SK-N-SH (cell line): ENCODE measurements at regions not wholly inside any gene's neighbourhood (a gene's known extent, or its start where the extent isn't known, plus 50 kb on each side); places are given as distances from the start of the nearest gene placed in this dataset.

ENCODE experiments used
- CTCF ChIA-PET: fragments of 300-600, 350-600 bp; formaldehyde crosslinking; extraction: SDS; loops from one replicate; lab custom pipeline; 2021; lab: Yijun Ruan, JAX
- POLR2A ChIA-PET: fragments of 350-600 bp; sonication (Branson Sonifier 250); formaldehyde crosslinking; extraction: SDS; loops from one replicate; lab custom pipeline; 2020; ENCODE audit warnings: antibody characterized with exemption, inconsistent platforms; lab: Yijun Ruan, JAX
- DNase-seq: peaks from one replicate; pipeline ENCODE4 v3.0.0; 2012
- H2AFZ ChIP-seq: fragments of 200-600 bp; sonication (generic); 2 replicates; pipeline ENCODE4 v1.8.1; 2016; ENCODE audit warnings: antibody characterized with exemption, mild to moderate bottlenecking, low read depth
- H3F3A ChIP-seq: fragments of 200-600 bp; sonication (generic); replicated peaks from 2 replicates; pipeline ENCODE3; 2016; ENCODE audit warnings: antibody characterized with exemption, mild to moderate bottlenecking; ENCODE audit not compliant: insufficient read depth
- H3K27ac ChIP-seq, 2 experiments: fragments of 200-500 bp in 1 of 2; fragments of 200-600 bp in 1 of 2; sonication (Bioruptor generic) in 1 of 2; sonication (generic), shearing (Covaris generic) in 1 of 2; 2 replicates each; pipeline versions ENCODE4 v1.5.1 to v1.6.1; 2014 to 2016; ENCODE audit warnings: low read depth in 2 of 2, inconsistent platforms in 1 of 2, low read length in 1 of 2, mild to moderate bottlenecking in 1 of 2, mixed read lengths in 1 of 2
- H3K27me3 ChIP-seq: fragments of 200-600 bp; sonication (generic), shearing (Covaris generic); 2 replicates; pipeline ENCODE4 v1.6.1; 2016; ENCODE audit warnings: mixed run types; ENCODE audit not compliant: insufficient read depth
- H3K36me3 ChIP-seq, 2 experiments: fragments of 200-500 bp in 1 of 2; fragments of 200-600 bp in 1 of 2; sonication (Bioruptor generic) in 1 of 2; sonication (generic) in 1 of 2; replicated peaks in 1 of 2; 2 replicates each; pipeline versions ENCODE3 to v1.5.1; 2014 to 2016; ENCODE audit warnings: low read length in 1 of 2, mild to moderate bottlenecking in 1 of 2; ENCODE audit not compliant: insufficient read depth in 2 of 2, control insufficient read depth in 1 of 2
- H3K4me1 ChIP-seq, 2 experiments: fragments of 200-500 bp in 1 of 2; fragments of 200-600 bp in 1 of 2; sonication (Bioruptor generic) in 1 of 2; sonication (generic), shearing (Covaris generic) in 1 of 2; 2 replicates each; pipeline versions ENCODE4 v1.5.1 to v1.6.1; 2014 to 2016; ENCODE audit warnings: low read depth in 1 of 2, low read length in 1 of 2, mixed run types in 1 of 2; ENCODE audit not compliant: insufficient read depth in 2 of 2, control insufficient read depth in 1 of 2
- H3K4me2 ChIP-seq: fragments of 200-600 bp; sonication (generic), shearing (Covaris generic); 2 replicates; pipeline ENCODE4 v1.6.1; 2017; ENCODE audit warnings: mixed run types
- H3K4me3 ChIP-seq, 2 experiments: fragments of 200-500 bp in 1 of 2; fragments of 200-600 bp in 1 of 2; sonication (Bioruptor generic) in 1 of 2; sonication (generic), shearing (Covaris generic) in 1 of 2; 2 replicates each; pipeline versions ENCODE4 v1.5.1 to v1.8.1; 2014 to 2016; ENCODE audit warnings: low read depth in 2 of 2, inconsistent platforms in 1 of 2, low read length in 1 of 2, mild to moderate bottlenecking in 1 of 2, mixed read lengths in 1 of 2, moderate library complexity in 1 of 2
- H3K79me2 ChIP-seq: fragments of 200-600 bp; sonication (generic); 2 replicates; pipeline ENCODE4 v1.8.1; 2017; ENCODE audit warnings: mild to moderate bottlenecking; ENCODE audit not compliant: insufficient read depth
- H3K9ac ChIP-seq: fragments of 200-600 bp; sonication (generic); 2 replicates; pipeline ENCODE4 v1.6.1; 2017; ENCODE audit warnings: mixed run types
- H3K9me2 ChIP-seq: fragments of 200-600 bp; sonication (generic); 2 replicates; pipeline ENCODE4 v1.6.1; 2017; ENCODE audit warnings: mixed run types
- H3K9me3 ChIP-seq: fragments of 200-600 bp; sonication (generic); 2 replicates; pipeline ENCODE4 v1.6.1; 2017; ENCODE audit warnings: mixed run types, mild to moderate bottlenecking, moderate library complexity
- H4K20me1 ChIP-seq: fragments of 200-600 bp; sonication (generic); 2 replicates; pipeline ENCODE4 v1.6.1; 2017; ENCODE audit warnings: mild to moderate bottlenecking, mixed run types; ENCODE audit not compliant: insufficient read depth
- ELF1 ChIP-seq: IDR thresholded peaks from 2 replicates; pipeline ENCODE4 v1.4.0; 2012
- EP300 ChIP-seq, 2 experiments: IDR thresholded peaks; 2 replicates each; pipeline versions ENCODE4 v1.4.0 to v1.6.1; 2012; ENCODE audit warnings: borderline replicate concordance in 1 of 2, low read depth in 1 of 2, low read length in 1 of 2
- EZH2phosphoT487 ChIP-seq: fragments of 200-600 bp; sonication (generic); IDR thresholded peaks from 2 replicates; pipeline ENCODE4 v1.6.1; 2017; ENCODE audit warnings: low read depth, mixed run types, mild to moderate bottlenecking, antibody characterized with exemption, moderate library complexity, borderline replicate concordance
- FOSL2 ChIP-seq: IDR thresholded peaks from 2 replicates; pipeline ENCODE4 v1.4.0; 2012; ENCODE audit warnings: low read depth, mild to moderate bottlenecking, moderate library complexity, borderline replicate concordance
- FOXM1 ChIP-seq: IDR thresholded peaks from 2 replicates; pipeline ENCODE4 v1.4.0; 2012; ENCODE audit warnings: low read depth, mild to moderate bottlenecking
- MEF2A ChIP-seq: IDR thresholded peaks from 2 replicates; pipeline ENCODE4 v1.4.0; 2012; ENCODE audit warnings: low read depth, borderline replicate concordance
- MXI1 ChIP-seq: IDR thresholded peaks from 2 replicates; pipeline ENCODE4 v1.6.1; 2012; ENCODE audit warnings: mild to moderate bottlenecking, low read depth, low read length, improper control_type of control experiment
- NFIC ChIP-seq: IDR thresholded peaks from 2 replicates; pipeline ENCODE4 v1.4.0; 2012; ENCODE audit warnings: borderline replicate concordance
- RCOR1 ChIP-seq: fragments of 150-350 bp; IDR thresholded peaks from 2 replicates; pipeline ENCODE4 v1.6.1; 2017; ENCODE audit warnings: antibody characterized with exemption, low read length
- RFX5 ChIP-seq: IDR thresholded peaks from 2 replicates; pipeline ENCODE4 v1.6.1; 2012; ENCODE audit warnings: mild to moderate bottlenecking, improper control_type of control experiment, low read length
- SIN3A ChIP-seq: IDR thresholded peaks from 2 replicates; pipeline ENCODE4 v1.6.1; 2012; ENCODE audit warnings: low read depth, mild to moderate bottlenecking, low read length, moderate library complexity, borderline replicate concordance
- SMC3 ChIP-seq: IDR thresholded peaks from 2 replicates; pipeline ENCODE4 v1.6.1; 2012; ENCODE audit warnings: low read depth, low read length, improper control_type of control experiment
- TEAD4 ChIP-seq: IDR thresholded peaks from 2 replicates; pipeline ENCODE4 v1.4.0; 2012; ENCODE audit warnings: mild to moderate bottlenecking, borderline replicate concordance; ENCODE audit not compliant: insufficient read depth
- WGBS: methylation state at CpG from one replicate; pipeline ENCODE4 v1.1.6; 2017; ENCODE audit warnings: low lambda C conversion rate; 5-methylcytosine and 5-hydroxymethylcytosine counted together
- TF ChIP-seq, protein P1 (sequence below): IDR thresholded peaks from 2 replicates; pipeline ENCODE4 v1.4.0; 2012; ENCODE audit warnings: low read depth
- TF ChIP-seq, protein P2 (sequence below): IDR thresholded peaks from 2 replicates; pipeline ENCODE4 v1.4.0; 2012; ENCODE audit warnings: low read depth, borderline replicate concordance
- TF ChIP-seq, protein P3 (sequence below): fragments of 150-350 bp; IDR thresholded peaks from 2 replicates; pipeline ENCODE4 v1.6.1; 2016; ENCODE audit warnings: mild to moderate bottlenecking, low read depth, low read length
- TF ChIP-seq, protein P4 (sequence below): fragments of 200-600 bp; sonication (generic); IDR thresholded peaks from 2 replicates; pipeline ENCODE4 v1.6.1; 2017; ENCODE audit warnings: antibody characterized with exemption, mild to moderate bottlenecking, moderate library complexity

DNA sequence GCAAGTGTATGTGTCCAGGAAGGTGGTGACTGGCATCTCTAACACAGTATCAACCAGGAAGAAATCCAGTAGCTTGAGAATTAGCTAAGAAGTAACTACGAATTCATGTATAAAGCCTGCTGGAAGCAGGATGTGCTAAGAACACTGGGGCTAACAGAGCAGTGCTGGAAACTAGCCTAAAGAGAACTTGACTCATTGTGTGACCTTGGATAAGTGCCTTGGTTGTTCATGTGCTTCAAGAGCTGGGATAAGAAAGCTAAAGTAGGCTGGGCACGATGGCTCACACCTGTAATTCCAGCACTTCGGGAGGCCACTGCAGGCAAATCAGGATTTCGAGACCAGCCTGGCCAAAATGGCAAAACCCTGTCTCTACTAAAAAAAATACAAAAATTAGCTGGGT is 186.9 kb downstream of the RRAGC start:
- H3K36me3 ChIP-seq, result no peaks in the 10 kb centered on the region
- no peak overlapping the region for H2AFZ ChIP-seq
- no peak overlapping the region for H3K4me2 ChIP-seq
- no peak overlapping the region for H3K9ac ChIP-seq
- no peak overlapping the region for H3K27ac ChIP-seq
- no peak for DNase-seq
- H4K20me1 ChIP-seq, result no peaks in the 10 kb centered on the region
- no peak overlapping the region for H3K4me3 ChIP-seq
- H3K9me3 ChIP-seq, result no peaks in the 10 kb centered on the region
- no peaks in the 10 kb centered on the region; the same call in 1 of the 2 replicates for H3K27me3 ChIP-seq
- WGBS, result 3% methylated on average over 4 of the region's 4 CpGs
- POLR2A ChIA-PET, result no interaction called here
- CTCF ChIA-PET, result interaction anchor here (1.2 kb wide), 1 partner anchor 647 kb away, joined by 3 read pairs; no protein-coding TSS in a partner anchor
- no peaks in the 10 kb centered on the region for H3K9me2 ChIP-seq
- no peaks in the 10 kb centered on the region for H3K4me1 ChIP-seq
- H3K79me2 ChIP-seq, result no peaks in the 10 kb centered on the region
- no peaks in the 10 kb centered on the region for H3F3A ChIP-seq
- TF ChIP-seq MEF2A, result no peak
- no peak for TF ChIP-seq SIN3A
- TF ChIP-seq RCOR1, result no peak
- TF ChIP-seq, protein P1, sequence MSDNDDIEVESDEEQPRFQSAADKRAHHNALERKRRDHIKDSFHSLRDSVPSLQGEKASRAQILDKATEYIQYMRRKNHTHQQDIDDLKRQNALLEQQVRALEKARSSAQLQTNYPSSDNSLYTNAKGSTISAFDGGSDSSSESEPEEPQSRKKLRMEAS, result no peak
- TF ChIP-seq, protein P2, sequence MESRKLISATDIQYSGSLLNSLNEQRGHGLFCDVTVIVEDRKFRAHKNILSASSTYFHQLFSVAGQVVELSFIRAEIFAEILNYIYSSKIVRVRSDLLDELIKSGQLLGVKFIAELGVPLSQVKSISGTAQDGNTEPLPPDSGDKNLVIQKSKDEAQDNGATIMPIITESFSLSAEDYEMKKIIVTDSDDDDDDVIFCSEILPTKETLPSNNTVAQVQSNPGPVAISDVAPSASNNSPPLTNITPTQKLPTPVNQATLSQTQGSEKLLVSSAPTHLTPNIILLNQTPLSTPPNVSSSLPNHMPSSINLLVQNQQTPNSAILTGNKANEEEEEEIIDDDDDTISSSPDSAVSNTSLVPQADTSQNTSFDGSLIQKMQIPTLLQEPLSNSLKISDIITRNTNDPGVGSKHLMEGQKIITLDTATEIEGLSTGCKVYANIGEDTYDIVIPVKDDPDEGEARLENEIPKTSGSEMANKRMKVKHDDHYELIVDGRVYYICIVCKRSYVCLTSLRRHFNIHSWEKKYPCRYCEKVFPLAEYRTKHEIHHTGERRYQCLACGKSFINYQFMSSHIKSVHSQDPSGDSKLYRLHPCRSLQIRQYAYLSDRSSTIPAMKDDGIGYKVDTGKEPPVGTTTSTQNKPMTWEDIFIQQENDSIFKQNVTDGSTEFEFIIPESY, result no peak
- TF ChIP-seq MXI1, result no peak

DNA sequence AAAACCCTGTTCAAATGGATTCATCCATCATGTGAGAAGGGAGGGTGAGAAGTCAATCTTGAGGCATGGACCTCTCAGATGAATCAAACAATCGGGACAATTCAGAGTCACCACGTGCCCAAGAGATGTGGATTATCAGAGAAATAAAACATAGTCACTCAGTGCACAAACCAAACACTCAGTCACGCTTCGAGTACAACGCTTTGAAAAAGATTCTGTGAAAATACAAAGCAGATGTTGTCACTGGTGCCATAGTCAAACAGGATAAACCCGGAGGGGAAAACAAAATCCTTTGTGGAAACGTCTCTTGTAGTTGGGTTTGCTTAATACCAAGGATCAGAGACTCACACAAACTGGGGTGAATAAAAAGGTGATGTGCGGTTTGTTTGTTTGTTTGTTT is 188.4 kb downstream of the RRAGC start:
- H3K79me2 ChIP-seq, result no peaks in the 10 kb centered on the region
- ChIA-PET POLR2A (no interaction called here), CTCF (no interaction called here)
- H2AFZ ChIP-seq, result no peak overlapping the region
- 1% methylated on average over 8 of the region's 8 CpGs for WGBS
- no peak for TF ChIP-seq NFIC
- TF ChIP-seq TEAD4, result no peak
- no peak for TF ChIP-seq MXI1
- TF ChIP-seq, protein P3, sequence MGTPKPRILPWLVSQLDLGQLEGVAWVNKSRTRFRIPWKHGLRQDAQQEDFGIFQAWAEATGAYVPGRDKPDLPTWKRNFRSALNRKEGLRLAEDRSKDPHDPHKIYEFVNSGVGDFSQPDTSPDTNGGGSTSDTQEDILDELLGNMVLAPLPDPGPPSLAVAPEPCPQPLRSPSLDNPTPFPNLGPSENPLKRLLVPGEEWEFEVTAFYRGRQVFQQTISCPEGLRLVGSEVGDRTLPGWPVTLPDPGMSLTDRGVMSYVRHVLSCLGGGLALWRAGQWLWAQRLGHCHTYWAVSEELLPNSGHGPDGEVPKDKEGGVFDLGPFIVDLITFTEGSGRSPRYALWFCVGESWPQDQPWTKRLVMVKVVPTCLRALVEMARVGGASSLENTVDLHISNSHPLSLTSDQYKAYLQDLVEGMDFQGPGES, result no peak
- TF ChIP-seq FOSL2, result no peak
- TF ChIP-seq SMC3, result no peak
- TF ChIP-seq SIN3A, result no peak
- TF ChIP-seq, protein P4, sequence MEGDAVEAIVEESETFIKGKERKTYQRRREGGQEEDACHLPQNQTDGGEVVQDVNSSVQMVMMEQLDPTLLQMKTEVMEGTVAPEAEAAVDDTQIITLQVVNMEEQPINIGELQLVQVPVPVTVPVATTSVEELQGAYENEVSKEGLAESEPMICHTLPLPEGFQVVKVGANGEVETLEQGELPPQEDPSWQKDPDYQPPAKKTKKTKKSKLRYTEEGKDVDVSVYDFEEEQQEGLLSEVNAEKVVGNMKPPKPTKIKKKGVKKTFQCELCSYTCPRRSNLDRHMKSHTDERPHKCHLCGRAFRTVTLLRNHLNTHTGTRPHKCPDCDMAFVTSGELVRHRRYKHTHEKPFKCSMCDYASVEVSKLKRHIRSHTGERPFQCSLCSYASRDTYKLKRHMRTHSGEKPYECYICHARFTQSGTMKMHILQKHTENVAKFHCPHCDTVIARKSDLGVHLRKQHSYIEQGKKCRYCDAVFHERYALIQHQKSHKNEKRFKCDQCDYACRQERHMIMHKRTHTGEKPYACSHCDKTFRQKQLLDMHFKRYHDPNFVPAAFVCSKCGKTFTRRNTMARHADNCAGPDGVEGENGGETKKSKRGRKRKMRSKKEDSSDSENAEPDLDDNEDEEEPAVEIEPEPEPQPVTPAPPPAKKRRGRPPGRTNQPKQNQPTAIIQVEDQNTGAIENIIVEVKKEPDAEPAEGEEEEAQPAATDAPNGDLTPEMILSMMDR, result no peak
- TF ChIP-seq FOXM1, result no peak
- TF ChIP-seq RFX5, result no peak
- TF ChIP-seq EZH2phosphoT487, result no peak
- TF ChIP-seq EP300 (IDR thresholded peaks at IDR 0.05; ENCODE audit: borderline replicate concordance in 1 of 2, low read depth in 1 of 2, low read length in 1 of 2), result no peak
- no peak for TF ChIP-seq RCOR1
- TF ChIP-seq ELF1, result no peak
- DNase-seq, result no peak
- no peaks in the 10 kb centered on the region for H3K9me3 ChIP-seq
- H3K4me2 ChIP-seq, result no peak overlapping the region
- H3K36me3 ChIP-seq, result no peaks in the 10 kb centered on the region
- no peaks in the 10 kb centered on the region for H4K20me1 ChIP-seq
- no peaks in the 10 kb centered on the region for H3F3A ChIP-seq
- H3K9me2 ChIP-seq, result no peaks in the 10 kb centered on the region
- no peak overlapping the region for H3K9ac ChIP-seq
- no peaks in the 10 kb centered on the region for H3K4me1 ChIP-seq
- no peak overlapping the region for H3K27ac ChIP-seq
- no peaks in the 10 kb centered on the region; the same call in 1 of the 2 replicates for H3K27me3 ChIP-seq
- H3K4me3 ChIP-seq, result no peak overlapping the region
